GM12878 (cell line): ENCODE measurements at regions not wholly inside any gene's neighbourhood (a gene's known extent, or its start where the extent isn't known, plus 50 kb on each side); places are given as distances from the start of the nearest gene placed in this dataset.

ENCODE experiments used
- ATAC-seq: fragments of 200-7000 bp; cut with Tn5 transposase; 3 replicates; pipeline ENCODE4 v1.9.1; 2020; ENCODE audit warnings: mild to moderate bottlenecking, moderate library complexity
- BruUV-seq: library from RNA; stranded (reverse); fragments of 400-500 nt; replicated peaks from 2 replicates; lab custom pipeline; 2021; lab: Mats Ljungman, UMichigan
- CTCF ChIA-PET: fragments of 300-600 bp; sonication (Branson Sonifier 250); formaldehyde crosslinking; extraction: SDS; loops from one replicate; lab custom pipeline; 2021; ENCODE audit warnings: inconsistent platforms; lab: Yijun Ruan, JAX
- POLR2A ChIA-PET: fragments of 350-600 bp; formaldehyde crosslinking; extraction: SDS; loops from one replicate; lab custom pipeline; 2021; ENCODE audit warnings: inconsistent platforms; lab: Charles Lee
- RAD21 ChIA-PET: fragments of 300-600 bp; sonication (Branson Sonifier 250); formaldehyde crosslinking; loops from one replicate; lab custom pipeline; 2023; ENCODE audit warnings: antibody characterized with exemption; ENCODE audit not compliant: unreplicated experiment; lab: Charles Lee
- SMC1A ChIA-PET: fragments of 300-600 bp; sonication (Branson Sonifier 250); formaldehyde crosslinking; loops from one replicate; lab custom pipeline; 2023; ENCODE audit not compliant: unreplicated experiment, uncharacterized antibody; lab: Charles Lee
- DNase-seq: peaks from one replicate; pipeline ENCODE4 v3.0.0-alpha.2; 2011; ENCODE audit warnings: low read depth, low spot score
- FAIRE-seq: peaks from 3 replicates; lab custom pipeline; 2011; peaks lifted over from hg19 to GRCh38; lab: Jason Lieb, UNC
- H2AFZ ChIP-seq: 2 replicates; pipeline ENCODE4 v1.6.0; 2011; ENCODE audit warnings: low read depth, low read length, control low read depth; ENCODE audit not compliant: control insufficient read depth
- H3K27ac ChIP-seq: 2 replicates; pipeline ENCODE4 v1.5.1; 2011; ENCODE audit warnings: control low read depth; ENCODE audit not compliant: control insufficient read depth, insufficient read depth
- H3K27me3 ChIP-seq, 2 experiments: replicated peaks in 1 of 2; 2 replicates each; pipeline versions ENCODE4 v1.6.0 to v1.6.1; 2011; ENCODE audit warnings: low read length in 1 of 2; ENCODE audit not compliant: control insufficient read depth in 2 of 2, insufficient read depth in 2 of 2
- H3K36me3 ChIP-seq, 2 experiments: 2 replicates each; pipeline ENCODE4 v1.5.1; 2011; ENCODE audit warnings: low read length in 1 of 2; ENCODE audit not compliant: control insufficient read depth in 2 of 2, insufficient read depth in 2 of 2
- H3K4me1 ChIP-seq: 2 replicates; pipeline ENCODE4 v1.6.1; 2011; ENCODE audit warnings: mild to moderate bottlenecking, low read length, moderate library complexity, mixed read lengths; ENCODE audit not compliant: control insufficient read depth, insufficient read depth
- H3K4me2 ChIP-seq: 2 replicates; pipeline ENCODE4 v1.6.0; 2011; ENCODE audit warnings: control low read depth; ENCODE audit not compliant: control insufficient read depth, insufficient read depth
- H3K4me3 ChIP-seq: fragments of 200-600 bp; sonication (generic); 2 replicates; pipeline ENCODE4 v1.5.1; 2016
- H3K79me2 ChIP-seq: 2 replicates; pipeline ENCODE4 v1.6.0; 2011; ENCODE audit warnings: low read length; ENCODE audit not compliant: control insufficient read depth, insufficient read depth
- H3K9ac ChIP-seq: 2 replicates; pipeline ENCODE4 v1.8.0; 2011; ENCODE audit warnings: low read length, control low read depth, mixed read lengths; ENCODE audit not compliant: control insufficient read depth, insufficient read depth
- H3K9me3 ChIP-seq: replicated peaks from 3 replicates; pipeline ENCODE4 v1.5.1; 2011; ENCODE audit warnings: mild to moderate bottlenecking, low read length; ENCODE audit not compliant: control insufficient read depth, insufficient read depth
- H4K20me1 ChIP-seq: 2 replicates; pipeline ENCODE4 v1.6.0; 2011; ENCODE audit not compliant: control insufficient read depth, insufficient read depth
- ASH2L ChIP-seq: fragments of 300-600, 200-600 bp; sonication (generic); IDR thresholded peaks from 2 replicates; pipeline ENCODE4 v1.6.1; 2017; ENCODE audit warnings: low read depth, mild to moderate bottlenecking, borderline replicate concordance
- BMI1 ChIP-seq: fragments of 450-650 bp; IDR thresholded peaks from 2 replicates; pipeline ENCODE4 v1.6.1; 2016; ENCODE audit warnings: mild to moderate bottlenecking, moderate library complexity, borderline replicate concordance
- CBX5 ChIP-seq: sonication (generic); IDR thresholded peaks from 2 replicates; pipeline ENCODE4 v1.6.1; 2016; ENCODE audit warnings: low read depth, moderate library complexity, mild to moderate bottlenecking, inconsistent platforms
- ELK1 ChIP-seq: IDR thresholded peaks from 2 replicates; pipeline ENCODE4 v1.6.1; 2012; ENCODE audit warnings: low read depth, low read length, improper control_type of control experiment
- FOXM1 ChIP-seq: IDR thresholded peaks from 2 replicates; pipeline ENCODE4 v1.6.1; 2012; ENCODE audit warnings: low read depth, mild to moderate bottlenecking, inconsistent platforms, low read length, moderate library complexity
- IRF4 ChIP-seq: IDR thresholded peaks from 2 replicates; pipeline ENCODE4 v1.6.1; 2011; ENCODE audit warnings: low read depth, low read length
- KAT2A ChIP-seq: conservative IDR thresholded peaks from 2 replicates; pipeline ENCODE4 v1.6.1; 2011; ENCODE audit warnings: low read depth, low read length; ENCODE audit not compliant: control insufficient read depth
- NR2C1 ChIP-seq: fragments of 450-650 bp; IDR thresholded peaks from 2 replicates; pipeline ENCODE4 v1.6.1; 2017; ENCODE audit warnings: antibody characterized with exemption, mild to moderate bottlenecking, moderate library complexity
- RBBP5 ChIP-seq: fragments of 200-600 bp; sonication (generic); conservative IDR thresholded peaks from 2 replicates; pipeline ENCODE4 v1.6.1; 2016
- RCOR1 ChIP-seq: conservative IDR thresholded peaks from 2 replicates; pipeline ENCODE4 v1.6.1; 2012; ENCODE audit warnings: low read depth, low read length, improper control_type of control experiment
- SRF ChIP-seq, 2 experiments: IDR thresholded peaks; 2 replicates each; pipeline ENCODE4 v1.6.1; 2011; ENCODE audit warnings: low read depth in 2 of 2, low read length in 2 of 2, mild to moderate bottlenecking in 1 of 2, moderate library complexity in 1 of 2
- WRNIP1 ChIP-seq: IDR thresholded peaks from 2 replicates; pipeline ENCODE4 v1.6.1; 2011; ENCODE audit warnings: low read depth, low read length, improper control_type of control experiment, borderline replicate concordance
- ZBTB33 ChIP-seq: fragments of 450-650 bp; IDR thresholded peaks from 2 replicates; pipeline ENCODE4 v1.6.1; 2017; ENCODE audit warnings: mild to moderate bottlenecking
- ZNF592 ChIP-seq: fragments of 450-650 bp; IDR thresholded peaks from 2 replicates; pipeline ENCODE4 v1.6.1; 2017; ENCODE audit warnings: mild to moderate bottlenecking, moderate library complexity
- WGBS: methylation state at CpG from one replicate; pipeline ENCODE4 v1.1.6; 2016; ENCODE audit warnings: low lambda C conversion rate; ENCODE audit not compliant: insufficient replicate concordance, insufficient coverage; ENCODE audit errors: missing lambda C conversion rate; 5-methylcytosine and 5-hydroxymethylcytosine counted together
- in situ Hi-C: fragments of 300-500 bp; cut with MboI; formaldehyde crosslinking; loops from 9 replicates; pipeline ENCODE4 v1.14.3; 2018; ENCODE audit warnings: mixed read lengths
- intact Hi-C: fragments of 100-400 bp; cut with micrococcal nuclease; formaldehyde crosslinking; loops from one replicate; pipeline ENCODE4 v1.14.2; 2022; ENCODE audit not compliant: unreplicated experiment

GRCh38 chr2:173483137-173483536 lies 128.5 kb downstream of the CDCA7 start (continued):
- no peak for TF ChIP-seq NR2C1
- no peak for TF ChIP-seq ZNF592
- no peak for TF ChIP-seq FOXM1
- TF ChIP-seq WRNIP1, result no peak
- no peak for TF ChIP-seq RCOR1
- no peak for TF ChIP-seq SRF (IDR thresholded peaks at IDR 0.05; ENCODE audit: low read depth in 2 of 2, low read length in 2 of 2)
- TF ChIP-seq IRF4, result no peak
- TF ChIP-seq ZBTB33, result no peak

GRCh38 chr2:173488861-173489260 lies 134.2 kb downstream of the CDCA7 start:
- no peak overlapping the region for H3K27ac ChIP-seq
- H3K27me3 ChIP-seq, result peaks cover 0 to 2% of the 10 kb centered on the region in 2 experiments; a peak in 3 of 4 replicates
- RAD21 ChIA-PET, result no interaction called here
- DNase-seq (no peak), FAIRE-seq (no peak), ATAC-seq (no peak)
- no peaks in the 10 kb centered on the region for H3K36me3 ChIP-seq
- CTCF ChIA-PET, result no interaction called here
- H3K4me3 ChIP-seq, result no peak overlapping the region
- POLR2A ChIA-PET, result no interaction called here
- no peaks in the 10 kb centered on the region for H3K79me2 ChIP-seq
- no peaks in the 10 kb centered on the region for H3K4me1 ChIP-seq
- in situ Hi-C loops (no loop called here), intact Hi-C loops (no loop called here)
- H3K4me2 ChIP-seq, result no peak overlapping the region
- no peak overlapping the region for H3K9ac ChIP-seq
- WGBS, result 0% methylated on average over 1 of the region's 1 CpG
- H3K9me3 ChIP-seq, result no peaks in the 10 kb centered on the region
- SMC1A ChIA-PET, result no interaction called here
- H4K20me1 ChIP-seq, result no peaks in the 10 kb centered on the region
- H2AFZ ChIP-seq, result no peak overlapping the region
- BruUV-seq, result no TSS peak
- TF ChIP-seq KAT2A, result no peak
- no peak for TF ChIP-seq ASH2L
- TF ChIP-seq CBX5, result no peak
- no peak for TF ChIP-seq RBBP5
- no peak for TF ChIP-seq BMI1
- TF ChIP-seq ELK1, result no peak
